DOHH2 (cell line): ENCODE measurements at regions not wholly inside any gene's neighbourhood (a gene's known extent, or its start where the extent isn't known, plus 50 kb on each side); places are given as distances from the start of the nearest gene placed in this dataset.

Experiments
- H3F3A ChIP-seq: fragments of 200-600 bp; sonication (generic), shearing (Covaris generic); 2 replicates; pipeline ENCODE4 v1.6.0; 2016; ENCODE audit warnings: antibody characterized with exemption, mild to moderate bottlenecking; ENCODE audit not compliant: control insufficient read depth, insufficient read depth
- H3K27ac ChIP-seq: fragments of 200-600 bp; sonication (generic); 2 replicates; pipeline ENCODE4 v1.5.1; 2014; ENCODE audit warnings: low read depth, mild to moderate bottlenecking, low read length, moderate library complexity
- H3K27me3 ChIP-seq: fragments of 200-600 bp; sonication (generic); 2 replicates; pipeline ENCODE4 v1.6.1; 2014; ENCODE audit warnings: mild to moderate bottlenecking, low read length, mixed read lengths; ENCODE audit not compliant: control insufficient read depth
- H3K36me3 ChIP-seq: fragments of 200-600 bp; sonication (generic); 2 replicates; pipeline ENCODE4 v1.6.1; 2014; ENCODE audit warnings: mild to moderate bottlenecking, low read length, moderate library complexity, mixed read lengths; ENCODE audit not compliant: control insufficient read depth
- H3K4me1 ChIP-seq: fragments of 200-600 bp; sonication (generic); 2 replicates; pipeline ENCODE4 v1.6.1; 2014; ENCODE audit warnings: mild to moderate bottlenecking, low read length, mixed read lengths; ENCODE audit not compliant: control insufficient read depth
- H3K4me2 ChIP-seq: fragments of 200-600 bp; sonication (generic); 2 replicates; pipeline ENCODE4 v1.6.0; 2014; ENCODE audit warnings: mild to moderate bottlenecking, low read length, moderate library complexity
- H3K4me3 ChIP-seq: fragments of 200-600 bp; sonication (generic); 2 replicates; pipeline ENCODE4 v1.5.1; 2014; ENCODE audit warnings: mild to moderate bottlenecking, low read length, mixed read lengths
- H3K79me2 ChIP-seq: fragments of 200-600 bp; sonication (generic); 2 replicates; pipeline ENCODE4 v1.6.1; 2014; ENCODE audit warnings: mild to moderate bottlenecking, low read length, mixed read lengths; ENCODE audit not compliant: control insufficient read depth
- H3K9me2 ChIP-seq: fragments of 200-600 bp; sonication (generic); replicated peaks from 2 replicates; pipeline ENCODE4 v1.6.1; 2014; ENCODE audit warnings: mild to moderate bottlenecking, low read length, mixed read lengths; ENCODE audit not compliant: control insufficient read depth
- H3K9me3 ChIP-seq: fragments of 200-600 bp; sonication (generic); 2 replicates; pipeline ENCODE4 v1.6.1; 2014; ENCODE audit warnings: antibody characterized with exemption, low read length, mixed read lengths; ENCODE audit not compliant: control insufficient read depth, insufficient read depth
- H4K20me1 ChIP-seq: fragments of 200-600 bp; sonication (generic); 2 replicates; pipeline ENCODE4 v1.6.0; 2014; ENCODE audit warnings: low read depth, mild to moderate bottlenecking, antibody characterized with exemption, low read length, moderate library complexity; ENCODE audit not compliant: control insufficient read depth, insufficient read depth
- EZH2phosphoT487 ChIP-seq: fragments of 200-600 bp; sonication (generic); IDR thresholded peaks from 2 replicates; pipeline ENCODE4 v1.6.1; 2017; ENCODE audit warnings: borderline replicate concordance, mild to moderate bottlenecking, antibody characterized with exemption, low read length, moderate library complexity, mixed read lengths
- TF ChIP-seq, protein P1 (sequence below): fragments of 200-600 bp; sonication (generic); IDR thresholded peaks from one replicate; pipeline ENCODE4 v1.5.1; 2014; ENCODE audit warnings: antibody characterized with exemption, mild to moderate bottlenecking, low read depth, low read length; ENCODE audit not compliant: poor library complexity, severe bottlenecking

DNA sequence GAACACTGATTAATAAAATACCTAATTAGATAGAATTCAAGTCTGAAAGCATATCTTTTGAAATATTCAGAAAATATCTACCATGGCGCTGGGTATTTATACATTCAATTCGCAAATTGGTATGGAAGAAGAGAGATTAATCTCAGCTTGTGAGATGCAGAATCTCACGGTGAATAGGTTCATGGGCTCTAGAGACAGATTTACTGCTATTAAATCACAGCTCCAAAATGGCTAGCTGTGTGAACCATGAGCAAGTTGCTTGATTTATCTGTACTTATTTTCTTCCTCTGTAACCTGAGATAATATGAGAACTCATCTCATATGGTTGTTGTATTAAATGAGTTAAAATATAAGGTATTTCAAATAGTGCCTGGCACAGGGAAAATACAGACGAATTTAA lies 556.7 kb downstream of the FBXO15 start:
- Histone ChIP-seq H3K27ac (no peak overlapping the region), H3K4me3 (no peak overlapping the region), H3K9me2 (no peaks in the 10 kb centered on the region; the same call in 1 of the 2 replicates), H3K4me1 (no peaks in the 10 kb centered on the region), H3K4me2 (no peak overlapping the region), H3F3A (no peaks in the 10 kb centered on the region), H4K20me1 (no peaks in the 10 kb centered on the region), H3K79me2 (no peaks in the 10 kb centered on the region), H3K27me3 (no peaks in the 10 kb centered on the region), H3K36me3 (no peaks in the 10 kb centered on the region), H3K9me3 (no peaks in the 10 kb centered on the region)
- TF ChIP-seq, protein P1, sequence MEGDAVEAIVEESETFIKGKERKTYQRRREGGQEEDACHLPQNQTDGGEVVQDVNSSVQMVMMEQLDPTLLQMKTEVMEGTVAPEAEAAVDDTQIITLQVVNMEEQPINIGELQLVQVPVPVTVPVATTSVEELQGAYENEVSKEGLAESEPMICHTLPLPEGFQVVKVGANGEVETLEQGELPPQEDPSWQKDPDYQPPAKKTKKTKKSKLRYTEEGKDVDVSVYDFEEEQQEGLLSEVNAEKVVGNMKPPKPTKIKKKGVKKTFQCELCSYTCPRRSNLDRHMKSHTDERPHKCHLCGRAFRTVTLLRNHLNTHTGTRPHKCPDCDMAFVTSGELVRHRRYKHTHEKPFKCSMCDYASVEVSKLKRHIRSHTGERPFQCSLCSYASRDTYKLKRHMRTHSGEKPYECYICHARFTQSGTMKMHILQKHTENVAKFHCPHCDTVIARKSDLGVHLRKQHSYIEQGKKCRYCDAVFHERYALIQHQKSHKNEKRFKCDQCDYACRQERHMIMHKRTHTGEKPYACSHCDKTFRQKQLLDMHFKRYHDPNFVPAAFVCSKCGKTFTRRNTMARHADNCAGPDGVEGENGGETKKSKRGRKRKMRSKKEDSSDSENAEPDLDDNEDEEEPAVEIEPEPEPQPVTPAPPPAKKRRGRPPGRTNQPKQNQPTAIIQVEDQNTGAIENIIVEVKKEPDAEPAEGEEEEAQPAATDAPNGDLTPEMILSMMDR: no peak
- no peak for TF ChIP-seq EZH2phosphoT487

DNA sequence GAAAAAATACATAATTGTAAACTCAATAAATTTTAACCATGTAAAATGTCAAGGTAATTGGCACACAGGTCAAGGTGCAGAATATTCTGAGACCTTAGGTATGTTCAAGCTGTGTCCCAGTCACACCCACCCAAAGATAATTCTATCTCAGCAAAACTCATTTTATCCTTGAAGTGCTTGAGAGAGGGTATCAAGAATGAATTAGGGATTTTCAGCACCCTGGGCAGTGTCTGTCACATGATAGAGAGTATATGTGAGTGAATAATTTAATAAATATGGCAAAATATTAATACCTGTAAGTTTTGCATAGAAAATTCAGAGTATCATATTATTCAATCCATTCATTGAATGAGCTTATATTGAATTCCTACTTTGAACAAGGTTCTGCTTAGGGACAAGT lies 567.9 kb downstream of the FBXO15 start:
- no peak overlapping the region for H3K4me3 ChIP-seq
- H3K9me3 ChIP-seq: no peaks in the 10 kb centered on the region

DNA sequence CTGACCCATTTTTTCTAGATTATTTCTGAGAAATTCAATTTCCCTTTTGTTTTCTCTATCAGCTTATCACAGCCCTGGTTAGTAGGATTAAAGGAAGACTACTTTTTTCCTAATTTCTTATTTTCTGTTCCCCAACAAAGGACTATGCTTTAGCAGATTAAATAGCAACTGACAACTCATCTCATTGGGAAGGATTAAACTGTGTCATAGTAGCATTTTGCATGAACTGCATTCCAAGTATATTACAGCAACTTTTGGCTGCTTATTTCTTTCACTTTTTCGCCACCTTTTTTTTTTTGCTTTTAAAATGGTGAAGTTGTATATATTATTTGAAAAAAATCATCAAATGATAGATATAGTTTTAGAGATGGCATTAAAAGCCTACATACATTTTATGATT lies 570.3 kb downstream of the FBXO15 start:
- Histone ChIP-seq H3K36me3 (no peaks in the 10 kb centered on the region), H3F3A (no peaks in the 10 kb centered on the region), H3K27ac (no peak overlapping the region), H3K9me3 (no peaks in the 10 kb centered on the region), H3K79me2 (no peaks in the 10 kb centered on the region), H3K4me3 (no peak overlapping the region), H3K4me1 (no peaks in the 10 kb centered on the region), H4K20me1 (no peaks in the 10 kb centered on the region), H3K9me2 (no peaks in the 10 kb centered on the region), H3K4me2 (no peak overlapping the region), H3K27me3 (no peaks in the 10 kb centered on the region)
- TF ChIP-seq, protein P1: no peak

More for the DNA sequence above, 567.9 kb downstream of the FBXO15 start:
- Histone ChIP-seq H3K4me1 (no peaks in the 10 kb centered on the region), H3K36me3 (no peaks in the 10 kb centered on the region), H3K27ac (no peak overlapping the region), H3F3A (no peaks in the 10 kb centered on the region), H3K9me2 (no peaks in the 10 kb centered on the region), H3K4me2 (no peak overlapping the region), H3K27me3 (no peaks in the 10 kb centered on the region), H3K79me2 (no peaks in the 10 kb centered on the region), H4K20me1 (no peaks in the 10 kb centered on the region)
- TF ChIP-seq, protein P1: no peak
- TF ChIP-seq EZH2phosphoT487: no peak

DNA sequence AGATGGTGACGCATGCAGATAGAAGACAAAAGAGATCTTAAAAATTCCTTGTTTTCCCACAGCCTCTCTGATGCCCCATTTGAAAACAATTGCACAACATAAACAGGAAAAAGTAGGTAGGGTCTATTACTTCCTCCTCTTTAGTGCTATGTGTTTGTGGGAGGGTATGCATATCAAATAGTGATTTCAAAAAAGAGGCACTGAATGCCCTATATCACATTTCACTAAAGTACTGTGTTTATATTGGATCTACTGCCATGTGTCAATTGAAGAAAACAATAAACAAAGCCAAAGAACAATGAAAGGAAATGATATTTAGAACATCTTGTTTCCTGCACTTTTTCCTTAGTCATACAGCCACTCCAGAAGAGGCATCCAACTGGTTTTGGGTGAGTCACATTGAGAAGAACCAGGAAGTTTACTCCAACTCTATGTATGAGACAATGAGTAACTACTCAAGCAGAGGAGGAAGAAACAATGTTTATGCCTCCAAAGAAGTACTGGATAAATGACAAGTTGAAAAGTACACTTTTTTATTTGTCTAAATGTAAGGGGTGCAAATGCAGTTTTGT lies 583.6 kb downstream of the FBXO15 start:
- no peaks in the 10 kb centered on the region for H3F3A ChIP-seq
- H4K20me1 ChIP-seq: no peaks in the 10 kb centered on the region
- H3K27ac ChIP-seq: no peak overlapping the region
- H3K4me2 ChIP-seq: no peak overlapping the region
- H3K79me2 ChIP-seq: no peaks in the 10 kb centered on the region
- H3K27me3 ChIP-seq: no peaks in the 10 kb centered on the region
- H3K4me1 ChIP-seq: no peaks in the 10 kb centered on the region
- no peaks in the 10 kb centered on the region for H3K9me2 ChIP-seq
- no peak overlapping the region for H3K4me3 ChIP-seq
- no peaks in the 10 kb centered on the region for H3K9me3 ChIP-seq
- no peak for TF ChIP-seq EZH2phosphoT487
- TF ChIP-seq, protein P1: no peak
- no peaks in the 10 kb centered on the region for H3K36me3 ChIP-seq
